ENCODE measurements at regions not wholly inside any gene's neighbourhood (a gene's known extent, or its start where the extent isn't known, plus 50 kb on each side); places are given as distances from the start of the nearest gene placed in this dataset.

- no peak overlapping the region for H3K4me3 ChIP-seq (replicated peaks; ENCODE audit: low read depth, low read length)
- no peak for TF ChIP-seq CTCF (IDR thresholded peaks at IDR 0.05; ENCODE audit: low read depth, low read length, missing control alignments)
- DNase-seq (ENCODE audit: extremely low read depth, low read depth): no peak
Measured at GRCh38 chr15:96435841-96436240, 105.3 kb downstream of the NR2F2 start.

- no peak for DNase-seq (ENCODE audit: extremely low read depth, low read depth)
- H3K4me3 ChIP-seq (replicated peaks; ENCODE audit: low read depth, low read length): no peak overlapping the region
- no peak for TF ChIP-seq CTCF (IDR thresholded peaks at IDR 0.05; ENCODE audit: low read depth, low read length, missing control alignments)
Measured at GRCh38 chr15:96440978-96441377, 110.5 kb downstream of the NR2F2 start.

- no peak overlapping the region for H3K4me3 ChIP-seq (replicated peaks; ENCODE audit: low read depth, low read length)
- DNase-seq (ENCODE audit: extremely low read depth, low read depth): no peak
- no peak for TF ChIP-seq CTCF (IDR thresholded peaks at IDR 0.05; ENCODE audit: low read depth, low read length, missing control alignments)
Measured at GRCh38 chr15:96442076-96442475, 111.6 kb downstream of the NR2F2 start.

GRCh38 chr15:96444865-96445264 lies 114.4 kb downstream of the NR2F2 start:
- TF ChIP-seq CTCF (IDR thresholded peaks at IDR 0.05; ENCODE audit: low read depth, low read length, missing control alignments): no peak
- DNase-seq (ENCODE audit: extremely low read depth, low read depth): no peak
- H3K4me3 ChIP-seq (replicated peaks; ENCODE audit: low read depth, low read length): no peak overlapping the region

- no peak for DNase-seq (ENCODE audit: extremely low read depth, low read depth)
- TF ChIP-seq CTCF (IDR thresholded peaks at IDR 0.05; ENCODE audit: low read depth, low read length, missing control alignments): no peak
- no peak overlapping the region for H3K4me3 ChIP-seq (replicated peaks; ENCODE audit: low read depth, low read length)
Measured at GRCh38 chr15:96448923-96449322, 118.4 kb downstream of the NR2F2 start.

GRCh38 chr15:96457841-96458240 lies 127.3 kb downstream of the NR2F2 start:
- DNase-seq (ENCODE audit: extremely low read depth, low read depth): no peak
- no peak overlapping the region for H3K4me3 ChIP-seq (replicated peaks; ENCODE audit: low read depth, low read length)
- no peak for TF ChIP-seq CTCF (IDR thresholded peaks at IDR 0.05; ENCODE audit: low read depth, low read length, missing control alignments)

- no peak for DNase-seq (ENCODE audit: extremely low read depth, low read depth)
- no peak for TF ChIP-seq CTCF (IDR thresholded peaks at IDR 0.05; ENCODE audit: low read depth, low read length, missing control alignments)
- no peak overlapping the region for H3K4me3 ChIP-seq (replicated peaks; ENCODE audit: low read depth, low read length)
Measured at GRCh38 chr15:96460106-96460505, 129.6 kb downstream of the NR2F2 start.

Measured in HFF-Myc (cell line).